ENCODE measurements at regions not wholly inside any gene's neighbourhood (a gene's known extent, or its start where the extent isn't known, plus 50 kb on each side); places are given as distances from the start of the nearest gene placed in this dataset.

DNA sequence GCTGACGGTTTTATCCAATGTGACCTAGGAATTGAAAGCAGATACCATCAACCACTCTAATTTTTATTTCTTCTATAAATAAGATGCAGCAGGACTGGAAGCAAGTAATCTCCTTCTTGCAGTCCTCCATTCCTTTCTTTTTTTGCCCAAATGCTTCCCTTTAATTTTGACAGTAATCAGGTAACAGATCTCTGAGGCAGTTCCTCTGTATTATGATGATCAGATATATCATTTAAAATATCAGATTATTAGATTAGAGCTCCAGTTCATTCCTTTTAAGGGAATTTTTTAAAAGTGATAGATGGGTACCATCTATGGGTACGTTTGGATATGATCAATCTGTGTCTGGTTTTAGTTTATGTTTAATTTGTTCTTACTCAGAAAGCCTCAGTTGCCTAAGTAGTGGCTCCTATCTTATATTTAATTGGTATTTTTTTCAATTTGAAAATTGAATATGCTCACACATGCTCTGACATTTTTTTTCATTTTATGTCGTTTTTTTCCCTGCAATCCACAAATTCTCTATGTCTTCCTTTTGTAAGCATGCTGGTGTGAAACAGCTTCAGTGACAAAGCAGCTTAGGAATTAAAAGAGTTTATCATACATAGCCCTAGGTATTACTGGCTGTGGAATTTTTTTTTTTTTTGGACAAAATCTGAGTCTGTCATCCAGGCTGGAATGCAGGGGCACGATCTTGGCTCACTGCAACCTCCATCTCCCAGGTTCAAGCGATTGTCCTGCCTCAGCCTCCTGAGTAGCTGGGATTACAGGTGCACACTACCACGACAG is 73.7 kb upstream of the ANK2 start:
- TF ChIP-seq, protein P1, sequence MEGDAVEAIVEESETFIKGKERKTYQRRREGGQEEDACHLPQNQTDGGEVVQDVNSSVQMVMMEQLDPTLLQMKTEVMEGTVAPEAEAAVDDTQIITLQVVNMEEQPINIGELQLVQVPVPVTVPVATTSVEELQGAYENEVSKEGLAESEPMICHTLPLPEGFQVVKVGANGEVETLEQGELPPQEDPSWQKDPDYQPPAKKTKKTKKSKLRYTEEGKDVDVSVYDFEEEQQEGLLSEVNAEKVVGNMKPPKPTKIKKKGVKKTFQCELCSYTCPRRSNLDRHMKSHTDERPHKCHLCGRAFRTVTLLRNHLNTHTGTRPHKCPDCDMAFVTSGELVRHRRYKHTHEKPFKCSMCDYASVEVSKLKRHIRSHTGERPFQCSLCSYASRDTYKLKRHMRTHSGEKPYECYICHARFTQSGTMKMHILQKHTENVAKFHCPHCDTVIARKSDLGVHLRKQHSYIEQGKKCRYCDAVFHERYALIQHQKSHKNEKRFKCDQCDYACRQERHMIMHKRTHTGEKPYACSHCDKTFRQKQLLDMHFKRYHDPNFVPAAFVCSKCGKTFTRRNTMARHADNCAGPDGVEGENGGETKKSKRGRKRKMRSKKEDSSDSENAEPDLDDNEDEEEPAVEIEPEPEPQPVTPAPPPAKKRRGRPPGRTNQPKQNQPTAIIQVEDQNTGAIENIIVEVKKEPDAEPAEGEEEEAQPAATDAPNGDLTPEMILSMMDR (IDR thresholded peaks at IDR 0.05; ENCODE audit: extremely low read depth in 1 of 2, insufficient read depth in 1 of 2, low read depth in 1 of 2, low read length in 2 of 2): no peak
- TF ChIP-seq EZH2 (IDR thresholded peaks at IDR 0.05; ENCODE audit: borderline replicate concordance, low read depth, low read length, severe bottlenecking) (no peak), POLR2A (IDR thresholded peaks at IDR 0.05; ENCODE audit: low read depth, low read length) (no peak), POLR2AphosphoS5 (IDR thresholded peaks at IDR 0.05; ENCODE audit: insufficient read depth, low read depth, low read length) (no peak), GATA2 (IDR thresholded peaks at IDR 0.05; ENCODE audit: insufficient read depth, insufficient read length, low read depth, low read length) (no peak), JUN (IDR thresholded peaks at IDR 0.05; ENCODE audit: borderline replicate concordance, insufficient read depth, insufficient read length, low read depth) (no peak), MYC (IDR thresholded peaks at IDR 0.05; ENCODE audit: low read depth, low read length) (no peak), FOS (IDR thresholded peaks at IDR 0.05; ENCODE audit: borderline replicate concordance, insufficient read depth, low read length) (no peak)
- TF ChIP-seq, protein P2, sequence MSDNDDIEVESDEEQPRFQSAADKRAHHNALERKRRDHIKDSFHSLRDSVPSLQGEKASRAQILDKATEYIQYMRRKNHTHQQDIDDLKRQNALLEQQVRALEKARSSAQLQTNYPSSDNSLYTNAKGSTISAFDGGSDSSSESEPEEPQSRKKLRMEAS (IDR thresholded peaks at IDR 0.05; ENCODE audit: insufficient read depth, insufficient read length): no peak
